ENCODE measurements at regions not wholly inside any gene's neighbourhood (a gene's known extent, or its start where the extent isn't known, plus 50 kb on each side); places are given as distances from the start of the nearest gene placed in this dataset.
A peak's percentile ranks its signal among the peaks of the same experiment; 100 is the strongest.

GRCh38 chr1:239944666-239945065 is 147.0 kb upstream of the FMN2 start:
- Mint-ChIP-seq H3K27me3 (ENCODE audit: low read depth in 3 of 3) (peaks cover 0 to 5% (median 3%) of the 10 kb centered on the region in 3 donors), H3K4me1 (peaks cover 15% of the 10 kb centered on the region), H3K9me3 (peaks cover 6 to 20% (median 16%) of the 10 kb centered on the region in 7 donors), H3K36me3 (no peaks in the 10 kb centered on the region), H3K4me3 (no peak overlapping the region), H3K27ac (peak overlapping the region in 3 of 7 donors; percentile 6 to 75 (median 32))
- Histone ChIP-seq H3K27ac (ENCODE audit: low read depth in 1 of 2, low read length in 2 of 2) (no peak overlapping the region), H3K4me3 (replicated peaks in 1 of 3; ENCODE audit: low read depth in 2 of 3, low read length in 3 of 3) (no peak overlapping the region), H3K4me1 (ENCODE audit: control insufficient read depth in 1 of 2, insufficient read depth in 2 of 2, low read length in 2 of 2) (peaks cover 10 to 13% of the 10 kb centered on the region in 2 donors), H3K4me2 (replicated peaks; ENCODE audit: extremely low read depth, low read length, poor library complexity, severe bottlenecking) (no peak overlapping the region), H3K9me3 (replicated peaks in 1 of 2; ENCODE audit: control insufficient read depth in 1 of 2, insufficient read depth in 1 of 2, low read length in 2 of 2) (peaks cover 12 to 19% of the 10 kb centered on the region in 2 donors), H2AFZ (ENCODE audit: insufficient read depth, low read depth, low read length, poor library complexity, severe bottlenecking) (no peak overlapping the region), H3K9ac (ENCODE audit: insufficient read depth, low read length, poor library complexity, severe bottlenecking) (no peak overlapping the region), H3K79me2 (ENCODE audit: insufficient read depth, low read length) (no peaks in the 10 kb centered on the region), H3K27me3 (ENCODE audit: control insufficient read depth in 2 of 2, insufficient read depth in 2 of 2, low read length in 2 of 2) (no peaks in the 10 kb centered on the region), H3K36me3 (replicated peaks in 1 of 2; ENCODE audit: control insufficient read depth in 1 of 2, insufficient read depth in 2 of 2, low read length in 2 of 2) (no peaks in the 10 kb centered on the region), H4K20me1 (ENCODE audit: insufficient read depth, low read length) (no peaks in the 10 kb centered on the region)
- DNase-seq, result peak; percentile 38 to 62 (median 60)
- intact Hi-C loops (cut with micrococcal nuclease), result no loop called here
- 69% methylated on average over 1 of the region's 3 CpGs for WGBS (ENCODE audit: insufficient coverage)
- no peak for TF ChIP-seq CTCF (IDR thresholded peaks at IDR 0.05)

- no peak overlapping the region for H3K4me3 ChIP-seq (replicated peaks in 1 of 3; ENCODE audit: low read depth in 2 of 3, low read length in 3 of 3)
- WGBS (ENCODE audit: insufficient coverage), result no CpG with 5 or more reads among the region's 2 CpGs
- intact Hi-C loops (cut with micrococcal nuclease), result no loop called here
- H3K27me3 ChIP-seq (ENCODE audit: control insufficient read depth in 2 of 2, insufficient read depth in 2 of 2, low read length in 2 of 2), result no peaks in the 10 kb centered on the region
- no peaks in the 10 kb centered on the region for H3K36me3 Mint-ChIP-seq
- H3K9me3 Mint-ChIP-seq, result peaks cover 5 to 12% (median 11%) of the 10 kb centered on the region in 7 donors
- H3K4me1 Mint-ChIP-seq, result peaks cover 15% of the 10 kb centered on the region
- H3K27ac ChIP-seq (ENCODE audit: low read depth in 1 of 2, low read length in 2 of 2), result no peak overlapping the region
- H3K9ac ChIP-seq (ENCODE audit: insufficient read depth, low read length, poor library complexity, severe bottlenecking), result no peak overlapping the region
- H3K27ac Mint-ChIP-seq, result no peak overlapping the region
- no peak for TF ChIP-seq CTCF (IDR thresholded peaks at IDR 0.05)
- H3K79me2 ChIP-seq (ENCODE audit: insufficient read depth, low read length), result no peaks in the 10 kb centered on the region
- peaks cover 10 to 13% of the 10 kb centered on the region in 2 donors for H3K4me1 ChIP-seq (ENCODE audit: control insufficient read depth in 1 of 2, insufficient read depth in 2 of 2, low read length in 2 of 2)
- no peak overlapping the region for H2AFZ ChIP-seq (ENCODE audit: insufficient read depth, low read depth, low read length, poor library complexity, severe bottlenecking)
- no peak overlapping the region for H3K4me2 ChIP-seq (replicated peaks; ENCODE audit: extremely low read depth, low read length, poor library complexity, severe bottlenecking)
- H4K20me1 ChIP-seq (ENCODE audit: insufficient read depth, low read length), result no peaks in the 10 kb centered on the region
- H3K36me3 ChIP-seq (replicated peaks in 1 of 2; ENCODE audit: control insufficient read depth in 1 of 2, insufficient read depth in 2 of 2, low read length in 2 of 2), result no peaks in the 10 kb centered on the region
- H3K27me3 Mint-ChIP-seq (ENCODE audit: low read depth in 3 of 3), result peaks cover 0 to 5% (median 3%) of the 10 kb centered on the region in 3 donors
- H3K4me3 Mint-ChIP-seq, result no peak overlapping the region
- peaks cover 11% of the 10 kb centered on the region in 2 donors for H3K9me3 ChIP-seq (replicated peaks in 1 of 2; ENCODE audit: control insufficient read depth in 1 of 2, insufficient read depth in 1 of 2, low read length in 2 of 2)
- DNase-seq, result no peak
Measured at GRCh38 chr1:239947801-239948200, 143.9 kb upstream of the FMN2 start.

All from CD14-positive monocyte (primary cell).